GM12801 (cell line): ENCODE measurements at regions not wholly inside any gene's neighbourhood (a gene's known extent, or its start where the extent isn't known, plus 50 kb on each side); places are given as distances from the start of the nearest gene placed in this dataset.

Source experiments
- TF ChIP-seq, protein P1 (sequence below): IDR thresholded peaks from one replicate; pipeline ENCODE4 v1.5.1; 2011; ENCODE audit warnings: control low read depth; ENCODE audit not compliant: insufficient read length; ENCODE audit errors: extremely low read depth

GRCh38 chr6:66940003-66940402 is 1233.0 kb upstream of the EYS start:
- TF ChIP-seq, protein P1, sequence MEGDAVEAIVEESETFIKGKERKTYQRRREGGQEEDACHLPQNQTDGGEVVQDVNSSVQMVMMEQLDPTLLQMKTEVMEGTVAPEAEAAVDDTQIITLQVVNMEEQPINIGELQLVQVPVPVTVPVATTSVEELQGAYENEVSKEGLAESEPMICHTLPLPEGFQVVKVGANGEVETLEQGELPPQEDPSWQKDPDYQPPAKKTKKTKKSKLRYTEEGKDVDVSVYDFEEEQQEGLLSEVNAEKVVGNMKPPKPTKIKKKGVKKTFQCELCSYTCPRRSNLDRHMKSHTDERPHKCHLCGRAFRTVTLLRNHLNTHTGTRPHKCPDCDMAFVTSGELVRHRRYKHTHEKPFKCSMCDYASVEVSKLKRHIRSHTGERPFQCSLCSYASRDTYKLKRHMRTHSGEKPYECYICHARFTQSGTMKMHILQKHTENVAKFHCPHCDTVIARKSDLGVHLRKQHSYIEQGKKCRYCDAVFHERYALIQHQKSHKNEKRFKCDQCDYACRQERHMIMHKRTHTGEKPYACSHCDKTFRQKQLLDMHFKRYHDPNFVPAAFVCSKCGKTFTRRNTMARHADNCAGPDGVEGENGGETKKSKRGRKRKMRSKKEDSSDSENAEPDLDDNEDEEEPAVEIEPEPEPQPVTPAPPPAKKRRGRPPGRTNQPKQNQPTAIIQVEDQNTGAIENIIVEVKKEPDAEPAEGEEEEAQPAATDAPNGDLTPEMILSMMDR = no peak

DNA sequence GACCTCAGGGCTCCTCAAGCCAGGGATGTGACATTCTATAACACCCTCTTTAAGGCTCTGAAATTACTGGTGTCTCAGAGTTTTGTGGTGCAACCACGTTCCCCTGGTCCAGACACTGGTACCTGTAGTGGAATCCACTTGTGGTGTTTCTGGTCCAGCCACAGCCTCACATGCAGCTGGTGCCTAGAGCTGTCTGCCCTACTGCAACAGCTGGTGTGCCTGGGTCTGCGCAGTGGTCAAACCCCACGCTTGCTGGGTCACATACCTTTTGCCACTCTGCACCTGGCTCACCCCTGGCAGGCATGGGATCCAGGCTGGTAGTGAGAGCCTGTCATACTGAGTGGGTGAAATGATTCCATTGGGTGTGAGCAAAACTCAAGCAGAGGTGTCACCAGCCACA is 1230.2 kb upstream of the EYS start:
- TF ChIP-seq, protein P1 = no peak

GRCh38 chr6:66935612-66936011 is 1228.6 kb upstream of the EYS start:
- TF ChIP-seq, protein P1 = no peak

GRCh38 chr6:66931787-66932186 is 1224.8 kb upstream of the EYS start:
- TF ChIP-seq, protein P1 = no peak

GRCh38 chr6:66930559-66931290 is 1223.7 kb upstream of the EYS start:
- TF ChIP-seq, protein P1 = no peak

DNA sequence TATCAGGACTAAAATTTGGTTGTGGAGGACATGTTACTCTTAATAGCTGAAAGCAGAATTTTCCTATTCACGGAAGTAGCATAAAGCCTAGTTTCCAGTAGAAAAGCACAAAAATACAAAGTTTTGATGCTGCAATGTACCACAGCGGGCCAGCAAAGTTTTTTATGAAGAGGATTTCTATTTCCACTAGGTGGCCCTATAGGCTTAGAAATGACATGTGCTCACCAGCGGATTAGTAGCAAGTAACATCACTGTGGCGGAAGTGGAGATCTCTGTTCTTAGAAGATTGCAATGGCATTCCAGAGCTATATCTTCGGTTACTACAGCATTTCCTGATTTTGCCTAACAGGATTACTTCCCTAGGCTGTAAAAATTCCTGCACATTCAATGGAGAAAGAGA is 1219.0 kb upstream of the EYS start:
- TF ChIP-seq, protein P1 = no peak

DNA sequence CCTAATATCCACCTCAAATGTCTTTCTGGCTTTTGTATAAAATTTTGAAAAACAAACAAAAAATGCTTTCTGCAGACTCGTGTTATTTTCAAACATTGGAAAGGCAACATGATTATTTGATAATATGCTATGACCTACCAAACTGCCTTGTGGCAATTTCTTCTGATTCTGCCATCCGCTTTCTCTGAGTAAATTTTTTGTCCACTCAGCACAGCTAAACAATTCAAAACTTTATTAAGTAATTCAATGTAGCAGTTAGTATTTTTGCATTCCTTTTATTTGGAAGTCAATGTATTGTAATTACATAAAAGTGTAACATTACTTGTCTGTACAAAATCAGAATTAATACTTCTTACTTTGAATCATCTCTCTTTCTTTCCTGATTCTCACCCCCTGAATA is 1206.6 kb upstream of the EYS start:
- TF ChIP-seq, protein P1 = no peak
